ENCODE measurements at regions not wholly inside any gene's neighbourhood (a gene's known extent, or its start where the extent isn't known, plus 50 kb on each side); places are given as distances from the start of the nearest gene placed in this dataset.

- peak; percentile 35 for DNase-seq (ENCODE audit: low spot score)
These were observed 102.6 kb downstream of the MCFD2 start for GRCh38 chr2:46813020-46813415.
